Activated CD4-positive, alpha-beta T cell treated with anti-CD3 and anti-CD28 coated beads, Interleukin-2, Interleukin-4, amounts not matched to agents 100 ng/mL and 50 ng/mL, durations not matched to agents 16 hours and 8 hours (primary cell): ENCODE measurements at regions not wholly inside any gene's neighbourhood (a gene's known extent, or its start where the extent isn't known, plus 50 kb on each side); places are given as distances from the start of the nearest gene placed in this dataset.
"Not testable (repeated sequence)": the region's sequence is repeated elsewhere in the genome, so short reads cannot be mapped to it uniquely, and the experiment has no call there.

Experiments
- DNase-seq: peaks from one replicate; pipeline ENCODE4 v3.0.0-alpha.2; 2020; ENCODE audit warnings: low spot score

DNA sequence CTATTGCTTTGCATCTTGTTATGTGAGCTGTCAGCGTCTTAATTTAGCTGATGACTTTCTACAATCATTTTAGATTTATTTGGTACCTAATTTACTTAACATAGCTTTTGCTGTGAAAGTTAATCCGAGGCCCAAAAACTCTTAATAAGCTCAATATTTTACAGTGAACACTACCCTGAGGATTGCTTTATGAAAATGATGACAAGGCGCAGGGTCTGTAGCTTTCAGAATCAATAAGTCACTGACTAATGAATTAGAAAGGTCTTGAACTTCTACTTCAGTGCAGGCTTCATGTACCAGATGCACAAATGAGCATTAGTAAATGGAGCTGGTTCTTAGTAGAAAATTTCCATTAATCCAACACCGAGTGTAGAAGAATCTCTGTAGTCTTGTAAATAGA lies 81.4 kb upstream of the ZNF366 start:
- no peak for DNase-seq

DNA sequence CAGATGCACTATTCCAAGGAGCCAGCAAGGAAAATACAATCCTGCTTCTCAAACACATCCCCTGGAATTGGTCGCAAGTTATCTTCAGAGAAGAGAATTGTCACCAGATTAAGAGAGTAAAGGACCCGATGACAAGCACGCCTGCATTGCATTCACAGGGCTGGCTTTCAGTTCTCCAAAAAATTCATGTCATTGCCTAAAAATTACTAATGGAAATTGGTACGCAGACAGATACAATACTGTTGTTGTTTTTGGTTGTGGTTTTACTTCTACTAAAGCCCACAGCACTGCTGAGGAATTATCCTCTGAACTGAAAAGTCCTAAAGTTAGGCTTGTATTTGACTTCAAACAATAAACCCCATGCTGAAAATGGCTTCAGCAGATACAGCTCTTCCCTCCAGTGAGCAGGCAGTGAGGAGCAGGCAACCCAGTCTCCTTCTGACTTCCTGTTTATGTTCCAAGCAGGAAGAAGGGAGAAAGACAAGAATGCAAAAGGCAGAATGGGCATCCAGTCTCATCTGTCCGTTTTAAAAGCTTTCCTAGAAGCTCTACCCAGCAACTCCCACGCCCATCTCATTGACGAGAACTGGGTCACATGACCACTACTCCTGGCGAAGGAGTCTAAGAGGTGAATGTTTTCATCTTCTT lies 80.6 kb upstream of the ZNF366 start:
- DNase-seq = no peak

DNA sequence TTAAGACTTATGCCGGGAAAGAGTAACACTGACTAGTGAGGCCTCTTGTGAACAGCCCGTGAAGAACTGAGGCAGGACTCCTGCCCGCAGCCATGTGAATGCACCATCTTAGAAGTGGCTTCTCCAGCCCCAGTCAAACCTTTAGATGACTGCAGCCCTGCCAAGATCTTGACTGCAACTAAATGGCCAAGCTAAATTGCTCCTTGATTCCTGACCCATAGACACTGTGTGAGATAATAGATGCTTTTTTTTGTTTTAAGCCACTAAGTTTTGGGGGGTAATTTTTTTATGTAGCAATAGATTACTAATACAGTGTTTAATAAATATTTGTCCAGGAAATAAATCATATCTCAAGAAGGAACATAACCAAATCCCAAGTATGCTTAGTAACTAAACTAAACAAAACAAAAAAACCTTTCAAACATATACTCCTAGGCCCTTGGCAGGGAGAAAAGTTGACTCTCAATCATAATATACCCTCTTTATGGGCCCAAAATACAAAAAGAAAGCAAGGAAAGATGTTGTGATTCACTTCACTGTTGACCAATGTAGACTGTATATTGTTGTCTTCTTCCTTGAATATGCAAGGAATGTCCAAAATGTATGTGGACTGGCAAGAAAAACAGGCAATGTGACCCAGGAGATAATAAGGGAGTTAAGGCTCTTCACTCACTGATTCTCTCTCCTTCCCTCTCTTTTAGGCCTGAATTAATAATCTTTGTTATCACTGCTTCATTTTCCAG lies 79.7 kb upstream of the ZNF366 start:
- no peak for DNase-seq

DNA sequence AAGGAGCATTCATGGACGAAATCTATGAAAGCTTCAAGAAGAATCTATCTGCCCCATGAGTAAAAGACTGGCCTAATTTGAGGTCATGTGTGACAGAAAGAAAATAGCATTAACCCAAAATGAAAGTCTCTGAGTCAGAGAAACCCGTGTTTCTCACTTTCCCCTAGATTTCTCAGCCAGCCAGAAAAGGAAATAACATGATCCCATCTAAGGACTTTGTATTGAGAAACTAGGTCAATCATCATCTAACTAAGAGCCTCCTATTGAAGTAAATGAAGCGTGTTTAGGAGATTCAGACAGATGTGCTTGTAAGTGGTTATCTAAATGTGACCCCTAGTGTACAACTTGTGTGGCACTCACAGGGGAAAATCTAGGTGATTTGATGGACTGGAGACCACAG lies 77.3 kb upstream of the ZNF366 start:
- no peak for DNase-seq

DNA sequence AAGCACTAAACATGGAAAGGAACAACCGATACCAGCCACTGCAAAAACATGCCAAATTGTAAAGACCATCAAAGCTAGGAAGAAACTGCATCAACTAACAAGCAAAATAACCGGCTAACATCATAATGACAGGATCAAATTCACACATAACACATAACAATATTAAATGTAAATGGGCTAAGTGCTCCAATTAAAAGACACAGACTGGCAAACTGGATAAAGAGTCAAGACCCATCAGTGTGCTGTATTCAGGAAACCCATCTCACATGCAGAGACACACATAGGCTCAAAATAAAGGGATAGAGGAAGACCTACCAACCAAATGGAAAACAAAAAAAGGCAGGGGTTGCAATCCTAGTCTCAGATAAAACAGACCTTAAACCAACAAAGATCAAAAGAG lies 72.1 kb upstream of the ZNF366 start:
- not testable (repeated sequence) for DNase-seq

DNA sequence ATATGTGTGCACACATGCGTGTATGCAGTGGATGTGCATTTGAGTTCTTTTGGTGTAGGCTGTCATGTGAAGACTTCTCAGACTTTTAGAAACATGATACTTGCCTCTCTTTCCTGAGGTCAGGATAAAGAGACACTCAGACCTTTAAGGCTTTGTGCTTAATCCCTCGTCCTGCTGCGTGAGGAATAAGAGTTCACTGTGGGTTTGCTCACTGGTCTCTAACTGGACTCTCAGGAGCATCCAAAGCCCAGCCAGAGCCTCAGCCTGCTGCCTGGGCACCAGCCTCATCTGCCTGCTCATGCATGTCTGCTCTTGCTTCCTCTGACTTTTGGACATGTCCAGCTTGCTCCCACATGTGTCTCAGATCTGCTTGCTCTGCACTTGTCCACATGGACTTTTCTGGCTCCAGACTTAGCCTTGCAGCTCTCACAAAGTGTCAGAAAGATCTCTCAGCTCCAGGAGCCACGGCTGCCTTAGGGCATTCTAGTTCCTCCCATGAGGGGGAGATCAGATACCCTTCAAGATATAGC lies 65.1 kb upstream of the ZNF366 start:
- DNase-seq = no peak

DNA sequence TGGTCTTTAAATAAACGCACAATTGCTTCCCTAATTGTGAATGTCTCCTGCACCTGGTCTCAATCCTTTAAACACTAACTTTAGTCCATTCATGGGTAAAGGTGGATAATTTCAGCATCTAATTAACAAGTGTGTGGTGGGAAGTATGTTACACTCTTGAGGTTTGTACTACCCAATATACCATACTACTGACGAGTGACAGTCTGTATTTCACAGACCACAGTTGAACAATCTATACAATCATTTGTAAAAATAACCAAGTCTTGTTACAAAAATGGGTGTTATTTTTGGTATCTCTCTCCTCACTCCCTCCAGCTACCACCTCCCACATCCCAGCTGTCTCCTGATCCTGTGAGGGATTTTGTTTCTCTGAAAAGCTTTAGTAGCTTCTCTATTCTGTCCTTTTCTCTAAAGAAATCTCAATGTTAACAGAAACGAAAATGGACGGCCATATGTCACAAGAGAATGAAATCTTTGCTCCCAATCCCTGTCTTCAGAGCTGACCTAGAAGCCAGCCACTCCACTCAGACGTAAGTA lies 62.3 kb upstream of the ZNF366 start:
- DNase-seq = no peak

DNA sequence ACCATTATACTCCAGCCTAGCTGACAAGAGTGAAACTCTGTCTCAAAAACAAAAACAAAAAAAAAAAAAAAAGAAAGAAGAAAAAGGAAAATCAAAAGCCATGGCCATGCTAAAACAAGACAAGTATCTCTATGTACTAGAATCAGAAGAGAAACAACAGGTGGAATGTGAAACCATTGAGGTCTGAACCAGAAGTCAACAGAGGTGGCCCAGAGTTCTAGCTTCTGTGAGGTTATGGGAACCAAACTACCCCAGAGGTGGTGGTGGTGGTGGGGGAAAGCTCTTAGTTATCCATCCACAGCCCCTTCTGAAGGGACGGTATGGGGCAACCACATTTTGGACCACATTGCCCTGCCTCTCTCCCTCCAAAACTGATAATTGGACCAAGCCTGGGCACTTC lies 59.5 kb upstream of the ZNF366 start:
- DNase-seq = no peak

DNA sequence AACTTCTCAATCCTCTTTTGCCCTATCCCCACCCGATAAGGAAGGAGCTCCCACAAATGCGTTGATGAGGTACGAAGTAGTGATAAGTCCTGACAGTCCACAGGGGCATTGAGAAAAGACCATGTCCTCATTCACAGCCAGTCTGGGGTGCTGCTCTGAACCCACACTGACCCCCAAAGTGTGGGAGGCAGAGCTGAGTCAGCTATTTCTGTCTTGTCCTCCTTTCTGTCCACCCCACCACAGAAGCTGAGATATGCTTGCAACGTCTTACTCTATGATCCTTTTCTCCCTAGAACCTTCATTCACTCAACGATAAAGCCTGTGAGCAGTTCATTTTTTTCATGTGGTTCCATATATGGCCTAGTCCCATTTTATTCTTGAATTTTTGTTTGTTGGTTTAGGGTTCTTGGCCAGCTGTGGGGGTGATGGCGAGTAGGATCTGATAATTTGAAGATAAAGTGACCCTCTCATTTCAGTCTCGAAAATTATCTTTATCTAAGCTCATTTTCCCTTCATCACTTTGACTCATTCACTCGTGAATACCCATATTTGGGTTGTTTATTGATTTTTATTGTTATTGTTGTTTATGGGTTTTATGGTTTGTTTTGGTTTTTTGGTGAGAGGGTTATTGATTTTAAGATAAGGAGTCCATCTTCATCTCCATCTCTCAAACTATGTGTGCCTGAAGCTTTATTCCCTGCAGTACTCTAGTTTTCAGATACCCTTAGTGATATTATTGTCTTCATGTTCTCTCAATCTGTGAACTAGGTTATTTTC lies 58.5 kb upstream of the ZNF366 start:
- DNase-seq = no peak

DNA sequence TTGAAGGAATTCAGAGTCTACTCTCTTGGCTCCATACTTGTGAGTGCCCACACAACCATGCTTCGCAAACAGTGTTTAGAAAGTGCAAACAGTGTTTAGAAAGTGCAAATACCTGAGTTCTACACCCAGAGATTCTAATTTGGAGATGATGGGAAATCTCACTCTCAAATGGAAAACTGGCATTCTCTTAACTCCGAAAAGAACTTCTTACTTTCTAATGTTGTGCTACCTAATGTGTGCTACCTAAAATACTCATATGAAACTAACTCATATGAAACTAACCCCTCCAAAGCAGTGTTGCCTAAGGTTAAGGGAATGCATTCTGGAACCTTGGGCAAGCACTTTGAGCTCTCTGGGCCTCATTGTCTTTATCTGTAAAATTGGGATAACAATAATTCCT lies 55.5 kb upstream of the ZNF366 start:
- no peak for DNase-seq

DNA sequence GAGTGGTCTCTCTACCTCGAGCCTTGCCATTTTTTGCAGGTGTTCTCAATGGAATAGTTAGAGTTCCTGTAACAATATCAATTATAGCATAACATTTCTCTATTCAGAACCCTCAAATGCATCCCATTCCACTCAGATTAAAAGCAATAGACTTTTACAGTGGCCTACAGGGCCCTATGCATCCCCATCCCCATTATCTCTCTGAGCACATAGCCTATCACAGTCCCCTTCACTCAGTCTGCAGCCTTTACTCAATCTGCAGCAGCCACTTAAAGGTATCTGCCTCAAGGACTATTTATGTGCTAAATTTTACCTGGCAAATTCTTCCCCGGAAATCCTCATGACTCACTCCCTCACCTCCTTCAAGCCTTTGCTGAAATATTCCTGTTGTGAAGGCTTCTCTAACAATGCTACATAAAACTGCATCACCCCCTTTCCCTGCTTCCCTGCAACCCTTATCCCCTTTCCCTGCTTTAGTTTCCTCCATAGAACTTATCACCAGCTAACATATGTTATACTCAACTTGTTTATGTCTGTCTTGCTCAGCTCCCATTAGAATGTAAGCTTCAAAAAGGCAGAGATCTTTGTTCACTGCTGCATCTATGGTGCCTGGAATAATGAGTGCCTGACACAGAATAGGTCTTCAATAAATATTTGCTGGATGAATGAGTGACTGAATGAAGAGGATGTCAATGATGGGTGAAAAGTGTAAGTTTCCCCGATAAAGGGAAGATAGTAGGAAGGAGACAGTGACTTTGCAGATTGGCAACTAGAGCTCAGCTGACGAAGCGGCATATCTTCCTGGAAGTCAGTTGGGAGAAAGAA lies 54.1 kb upstream of the ZNF366 start:
- DNase-seq = no peak

DNA sequence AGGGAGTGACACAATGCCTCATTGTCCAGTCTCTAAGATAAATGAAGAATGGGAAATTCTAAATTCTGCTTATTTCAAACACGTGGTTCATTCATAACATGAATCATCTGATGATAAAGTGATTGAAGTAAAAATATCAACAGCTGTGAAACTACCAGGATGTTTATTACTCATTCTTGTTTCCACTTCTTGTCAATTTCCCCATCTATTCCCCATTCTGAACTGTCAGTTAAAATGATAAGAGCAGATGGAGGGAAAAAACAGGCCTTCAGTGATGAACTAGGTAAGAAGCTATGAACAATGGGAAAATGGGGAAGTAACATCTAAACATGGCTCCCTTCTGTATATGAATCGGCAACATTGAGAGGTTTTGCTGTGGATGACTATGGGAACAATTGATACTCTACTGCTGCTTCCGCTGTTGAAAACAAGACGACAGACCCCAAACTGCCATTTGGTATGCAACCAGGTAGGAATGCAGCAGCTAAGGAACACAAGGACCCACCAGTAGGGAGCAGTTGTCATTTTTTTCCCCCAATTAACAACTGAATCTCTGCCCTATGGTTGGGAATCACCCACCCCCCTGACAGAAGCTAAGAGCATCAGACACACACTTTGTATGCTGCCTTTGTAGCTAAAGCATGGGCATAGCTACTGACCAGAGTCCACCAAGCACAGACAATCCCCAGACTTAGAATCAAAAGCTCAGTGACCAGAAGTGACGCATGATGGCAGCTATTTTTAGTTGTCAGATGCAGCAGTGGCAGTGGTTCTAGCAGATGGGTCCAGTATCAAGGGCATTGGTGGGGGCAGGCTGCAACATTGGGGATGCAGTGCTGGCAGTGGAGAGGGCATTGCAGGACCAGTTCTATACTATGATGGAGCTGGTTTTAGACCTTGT lies 52.9 kb upstream of the ZNF366 start:
- DNase-seq = no peak

DNA sequence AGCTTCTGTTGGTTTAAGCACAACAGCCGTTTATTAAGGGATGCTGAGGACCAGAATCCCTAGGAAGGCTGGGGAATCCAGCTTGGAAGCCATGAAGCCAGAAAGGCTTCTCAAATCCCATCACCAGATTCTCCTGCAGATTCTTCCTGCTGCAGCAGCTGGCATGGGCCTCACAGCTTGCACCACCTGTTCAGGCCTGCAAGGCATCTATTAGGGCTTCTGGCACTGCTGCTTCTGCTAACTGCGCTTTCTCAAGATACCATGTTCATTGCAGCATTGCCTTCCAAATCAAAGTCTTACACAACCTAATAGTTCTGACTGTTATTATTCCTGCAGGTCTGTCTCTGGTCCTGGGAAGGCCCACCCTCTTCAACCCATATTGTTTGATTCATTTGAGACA lies 51.2 kb upstream of the ZNF366 start:
- no peak for DNase-seq

DNA sequence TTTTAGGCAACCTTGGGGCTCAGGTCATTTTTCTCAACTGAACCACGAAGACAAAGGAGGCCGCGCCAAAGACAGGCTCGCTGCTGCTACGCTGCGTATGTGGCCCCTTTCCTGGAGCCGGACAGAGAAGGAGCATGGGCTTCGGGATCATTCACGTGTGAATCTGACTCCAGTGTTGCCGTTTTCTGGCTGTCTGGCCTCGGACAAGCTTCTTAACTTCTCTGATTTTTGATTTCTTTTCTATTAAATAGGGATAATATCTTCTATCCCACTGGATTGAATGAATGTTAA lies 50.8 kb upstream of the ZNF366 start:
- no peak for DNase-seq

DNA sequence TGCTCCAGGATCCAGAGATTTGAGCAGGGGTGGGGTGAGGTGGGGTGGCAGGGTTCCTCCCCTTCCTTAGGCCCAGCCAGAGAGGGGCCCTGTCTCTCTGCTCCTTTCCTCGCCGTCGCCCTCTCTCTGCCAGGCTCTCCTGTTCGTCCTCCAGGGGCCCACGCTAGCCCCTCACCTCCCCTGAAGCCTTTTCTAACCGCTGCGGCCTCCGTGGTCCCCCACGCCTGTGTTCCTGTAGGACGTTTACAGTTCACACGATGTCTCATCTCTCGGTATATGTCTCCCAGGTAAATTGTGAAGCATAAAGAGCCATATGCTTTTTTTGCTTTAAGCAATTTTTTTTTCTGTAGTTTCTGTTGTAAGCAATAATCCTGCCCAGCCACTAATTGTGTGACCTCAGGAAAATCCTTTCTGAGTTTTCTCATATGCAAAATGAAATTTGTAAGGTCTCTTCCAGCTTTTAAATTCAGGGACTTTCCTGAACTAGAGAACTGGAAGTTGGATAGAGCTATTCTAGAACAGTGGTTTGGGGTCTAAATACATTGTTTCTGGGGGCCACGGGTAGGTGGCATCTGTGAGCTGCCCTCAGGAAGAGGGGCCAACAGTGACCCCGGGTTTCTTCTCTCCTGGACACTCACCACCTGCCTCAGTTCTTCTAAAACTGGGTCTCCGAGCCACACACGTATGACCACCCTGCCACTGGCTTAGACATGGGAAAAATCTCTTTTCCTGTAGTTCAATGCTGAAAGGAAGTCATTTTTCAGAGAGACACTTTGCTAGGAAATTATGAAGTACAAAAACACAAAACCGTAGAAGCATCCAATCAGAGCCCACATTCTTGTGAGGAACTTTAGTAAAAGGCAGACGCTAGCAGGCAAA lies 50.2 kb upstream of the ZNF366 start:
- DNase-seq = no peak
